T-helper 2 cell (primary cell): ENCODE measurements at regions not wholly inside any gene's neighbourhood (a gene's known extent, or its start where the extent isn't known, plus 50 kb on each side); places are given as distances from the start of the nearest gene placed in this dataset.
"Not testable (repeated sequence)": the region's sequence is repeated elsewhere in the genome, so short reads cannot be mapped to it uniquely, and the experiment has no call there.

Experiments used
- DNase-seq, 5 experiments: peaks; one replicate each; pipeline versions ENCODE4 v3.0.0 to v3.0.0-alpha.2; 2012 to 2022

- DNase-seq: no peak
These were observed 133.2 kb upstream of the RFX3 start for GRCh38 chr9:3658964-3659363.

DNA sequence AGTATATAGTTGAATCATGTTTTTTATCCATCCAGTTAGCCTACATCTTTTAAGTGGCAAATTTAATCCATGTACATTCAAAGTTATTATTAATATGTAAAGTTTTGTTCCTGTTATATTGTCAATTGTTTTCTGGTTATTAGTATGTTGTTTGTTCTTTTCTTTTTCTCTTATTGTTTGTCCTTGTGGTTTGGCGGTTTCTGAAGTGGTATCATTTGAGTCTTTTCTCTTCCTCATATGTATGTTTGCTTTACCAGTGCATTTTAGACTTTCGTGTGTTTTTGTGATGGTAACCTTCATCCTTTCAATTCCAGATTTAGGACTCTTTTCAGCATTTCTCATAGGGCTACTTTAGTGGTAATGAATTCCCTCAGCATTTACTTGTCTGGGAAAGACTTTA lies 130.4 kb upstream of the RFX3 start:
- peak in 1 of 5 experiments; percentile 7 for DNase-seq

DNA sequence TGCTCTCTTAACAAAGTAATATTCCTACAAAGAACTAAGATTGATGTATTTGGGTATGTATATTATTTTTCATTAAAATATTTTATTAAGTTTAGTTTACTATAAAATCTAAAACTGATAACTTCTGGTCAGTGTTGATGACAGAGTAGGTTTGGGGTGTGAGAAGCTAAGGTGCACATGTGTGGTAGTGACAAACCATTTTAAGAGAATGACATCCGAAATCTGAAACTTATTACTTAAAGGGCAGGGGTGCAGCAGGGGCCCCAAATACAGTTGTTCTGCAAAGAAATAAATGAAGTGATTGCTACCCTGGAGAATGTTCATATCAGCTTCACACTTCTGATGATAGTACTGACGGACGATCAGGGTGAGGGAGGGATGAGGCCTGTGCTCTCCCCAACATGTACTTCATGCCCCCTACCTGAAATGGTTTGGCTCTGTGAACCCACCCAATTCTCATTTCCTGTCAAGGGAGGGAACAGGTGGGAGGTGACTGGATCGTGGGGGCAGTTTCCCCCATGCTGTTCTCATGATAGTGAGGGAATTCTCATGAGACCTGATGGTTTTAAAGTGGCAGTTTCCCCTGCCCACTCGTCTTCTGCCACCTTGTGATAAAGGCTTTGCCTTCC lies 125.3 kb upstream of the RFX3 start:
- no peak for DNase-seq

GRCh38 chr9:3648722-3649246 lies 123.0 kb upstream of the RFX3 start:
- DNase-seq: no peak

DNA sequence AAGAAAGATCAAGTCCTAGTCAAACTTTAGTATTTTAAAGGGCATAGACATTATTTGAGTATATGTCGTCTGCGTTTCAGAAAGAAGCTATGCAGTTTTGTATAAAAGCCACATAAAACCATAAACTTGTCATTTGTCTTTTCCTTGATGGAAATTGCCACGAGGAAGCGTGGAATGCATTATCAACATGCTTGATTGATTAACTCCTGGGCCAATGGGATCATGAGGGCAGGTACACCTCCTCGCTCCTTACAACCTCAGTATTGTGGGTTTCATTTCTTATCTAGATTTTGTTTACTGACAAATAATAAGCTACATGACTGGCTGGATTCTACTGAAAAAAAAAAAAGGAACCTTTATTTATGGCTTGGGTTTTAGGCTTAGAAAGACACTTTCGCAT lies 122.5 kb upstream of the RFX3 start:
- DNase-seq: no peak

DNA sequence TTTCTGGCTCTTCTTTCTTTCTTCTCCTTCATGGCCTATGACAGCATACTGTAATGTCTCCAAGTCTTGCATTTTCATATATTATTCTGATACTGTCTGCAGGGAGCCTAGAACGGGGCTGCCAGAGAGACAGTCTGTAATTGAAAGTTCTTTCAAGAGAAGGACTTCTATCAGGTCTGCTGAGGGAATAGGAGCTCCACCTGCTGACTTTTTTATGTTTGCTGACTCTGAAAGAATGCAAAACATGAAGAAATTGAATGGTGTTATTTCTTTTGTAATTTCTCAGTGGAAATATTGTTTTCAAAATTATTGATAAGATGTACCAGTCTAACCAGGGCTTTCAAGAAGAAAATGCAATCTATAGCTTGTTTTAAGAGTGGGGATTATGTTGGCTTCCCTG lies 121.9 kb upstream of the RFX3 start:
- DNase-seq: peak in 1 of 5 experiments; percentile 7

GRCh38 chr9:3646226-3646625 lies 120.4 kb upstream of the RFX3 start:
- DNase-seq: no peak

GRCh38 chr9:3642075-3642474 lies 116.3 kb upstream of the RFX3 start:
- DNase-seq: not testable (repeated sequence)

DNA sequence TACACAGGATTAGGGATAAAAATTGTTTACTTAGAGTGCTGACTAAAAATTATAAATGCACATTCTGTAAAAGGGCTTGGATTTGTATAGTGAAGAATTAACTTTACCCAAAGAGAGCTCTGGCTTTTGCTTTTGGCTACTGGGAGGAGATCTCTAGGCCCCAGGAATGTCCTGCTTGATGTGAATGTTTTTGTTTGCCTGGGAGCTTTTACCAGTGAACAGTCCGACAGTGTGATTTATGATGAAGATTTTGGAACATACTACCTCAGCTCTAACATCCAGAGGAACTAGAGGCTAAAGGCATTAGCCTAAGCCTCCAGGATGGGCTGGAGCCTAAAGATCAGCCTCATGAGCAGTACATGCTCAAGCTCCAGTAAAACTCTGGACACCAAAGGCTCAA lies 103.7 kb upstream of the RFX3 start:
- no peak for DNase-seq

GRCh38 chr9:3628239-3628638 lies 102.4 kb upstream of the RFX3 start:
- no peak for DNase-seq

DNA sequence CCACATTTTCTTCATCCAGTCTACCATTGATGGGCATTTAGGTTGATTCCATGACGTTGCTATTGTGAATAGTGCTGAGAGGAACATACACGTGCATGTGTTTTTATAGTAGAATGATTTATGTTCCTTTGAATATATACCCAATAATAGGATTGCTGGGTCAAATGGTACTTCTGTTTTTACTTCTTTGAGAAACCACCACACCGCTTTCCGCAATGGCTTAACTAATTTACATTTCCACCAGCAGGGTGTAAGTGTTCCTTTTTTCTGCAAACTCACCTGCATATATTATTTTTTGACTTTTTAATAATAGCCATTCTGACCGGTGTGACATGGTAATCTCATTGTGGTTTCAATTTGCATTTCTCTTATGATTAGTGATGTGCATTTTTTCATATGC lies 82.2 kb upstream of the RFX3 start:
- DNase-seq: no peak

- DNase-seq: no peak
These were observed 74.9 kb upstream of the RFX3 start for GRCh38 chr9:3600672-3601071.

- no peak for DNase-seq
These were observed 72.0 kb upstream of the RFX3 start for GRCh38 chr9:3597792-3598191.

GRCh38 chr9:3586066-3586465 lies 60.3 kb upstream of the RFX3 start:
- no peak for DNase-seq

DNA sequence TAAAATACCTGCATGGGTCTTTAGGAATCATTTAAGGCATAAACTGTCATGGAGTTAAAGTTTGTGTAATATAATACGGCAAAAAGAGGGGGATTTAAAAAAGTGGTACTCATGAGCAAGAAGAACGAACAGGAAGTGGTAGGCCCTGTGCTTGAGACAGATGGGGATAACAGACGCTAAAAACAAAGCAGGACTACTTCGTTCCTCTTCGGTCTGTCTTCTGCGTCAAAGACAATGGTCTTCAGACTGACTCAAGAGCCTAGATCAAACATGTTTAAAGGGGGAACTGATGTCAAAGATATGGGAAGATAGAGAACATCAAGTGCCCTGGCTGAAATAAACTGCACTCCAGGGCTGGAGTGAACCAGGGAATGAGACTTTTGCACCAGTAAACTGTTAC lies 59.8 kb upstream of the RFX3 start:
- no peak for DNase-seq

- DNase-seq: no peak
These were observed 53.0 kb upstream of the RFX3 start for GRCh38 chr9:3578786-3579185.

DNA sequence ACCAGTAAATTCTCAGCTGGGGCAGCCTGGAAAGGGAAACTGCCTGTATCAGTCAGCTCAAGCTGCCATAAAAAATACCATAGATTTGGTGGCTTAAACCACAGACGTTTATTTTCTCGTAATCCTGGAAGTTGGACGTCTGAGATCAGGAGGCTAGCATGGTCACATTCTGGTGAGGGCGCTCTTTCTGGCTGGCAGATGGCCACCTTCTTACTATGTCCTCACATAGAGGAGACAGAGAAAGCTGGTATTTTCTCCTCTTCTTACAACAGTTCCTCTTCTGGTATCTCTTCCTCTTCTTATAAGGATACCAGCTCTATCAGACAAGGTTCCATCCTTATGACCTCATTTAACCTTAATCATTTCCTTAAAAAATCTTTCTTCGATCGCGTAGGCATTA lies 50.5 kb upstream of the RFX3 start:
- no peak for DNase-seq

- no peak for DNase-seq
These were observed 50.0 kb upstream of the RFX3 start for GRCh38 chr9:3575821-3576220.
